SU-DHL-6 (cell line): ENCODE measurements at regions not wholly inside any gene's neighbourhood (a gene's known extent, or its start where the extent isn't known, plus 50 kb on each side); places are given as distances from the start of the nearest gene placed in this dataset.

Experiments
- CTCF ChIP-seq: fragments of 200-600 bp; sonication (generic); IDR thresholded peaks from one replicate; pipeline ENCODE4 v1.5.1; 2017; ENCODE audit warnings: antibody characterized with exemption, mild to moderate bottlenecking, low read length, moderate library complexity; ENCODE audit not compliant: insufficient read depth, poor library complexity, severe bottlenecking
- EZH2phosphoT487 ChIP-seq: fragments of 200-600 bp; sonication (generic), shearing (Covaris generic); conservative IDR thresholded peaks from 2 replicates; pipeline ENCODE4 v1.6.1; 2018; ENCODE audit warnings: mild to moderate bottlenecking, antibody characterized with exemption, low read length, moderate library complexity, mixed read lengths

GRCh38 chr13:83532809-83533208, 349.5 kb downstream of the SLITRK1 start:
- TF ChIP-seq CTCF, result no peak
- no peak for TF ChIP-seq EZH2phosphoT487
